Neural progenitor cell (in vitro differentiated cells): ENCODE measurements at regions not wholly inside any gene's neighbourhood (a gene's known extent, or its start where the extent isn't known, plus 50 kb on each side); places are given as distances from the start of the nearest gene placed in this dataset.

Source experiments
- DNase-seq: peaks from one replicate; pipeline ENCODE4 v3.0.0-alpha.2; 2016; ENCODE audit warnings: low spot score
- H2AFZ ChIP-seq: fragments of 200-600 bp; sonication (generic); replicated peaks from 2 replicates; pipeline ENCODE4 v1.6.1; 2016; ENCODE audit warnings: antibody characterized with exemption
- H3F3A ChIP-seq: fragments of 200-600 bp; sonication (generic); 2 replicates; pipeline ENCODE4 v1.6.1; 2016; ENCODE audit warnings: antibody characterized with exemption, low read depth
- H3K27ac ChIP-seq: fragments of 200-600 bp; sonication (generic); 2 replicates; pipeline ENCODE4 v1.5.1; 2016; ENCODE audit warnings: mild to moderate bottlenecking
- H3K27me3 ChIP-seq: fragments of 200-600 bp; sonication (generic); 2 replicates; pipeline ENCODE4 v1.6.1; 2016; ENCODE audit warnings: mild to moderate bottlenecking, moderate library complexity
- H3K36me3 ChIP-seq: fragments of 200-600 bp; sonication (generic); 2 replicates; pipeline ENCODE4 v1.5.1; 2016
- H3K4me1 ChIP-seq: fragments of 200-600 bp; sonication (generic); 2 replicates; pipeline ENCODE4 v1.6.1; 2016; ENCODE audit warnings: mixed run types
- H3K4me2 ChIP-seq: fragments of 200-600 bp; sonication (generic); 2 replicates; pipeline ENCODE4 v1.6.1; 2016
- H3K4me3 ChIP-seq: fragments of 200-600 bp; sonication (generic); 2 replicates; pipeline ENCODE4 v1.5.1; 2016
- H3K79me2 ChIP-seq: fragments of 200-600 bp; sonication (generic); 2 replicates; pipeline ENCODE4 v1.6.1; 2016; ENCODE audit warnings: low read depth
- H3K9ac ChIP-seq: fragments of 200-600 bp; sonication (generic); 2 replicates; pipeline ENCODE4 v1.6.1; 2016
- H3K9me3 ChIP-seq: fragments of 200-600 bp; sonication (generic); 2 replicates; pipeline ENCODE4 v1.5.1; 2016; ENCODE audit warnings: low read depth
- H4K20me1 ChIP-seq: fragments of 200-600 bp; sonication (generic); 2 replicates; pipeline ENCODE4 v1.6.1; 2016; ENCODE audit warnings: low read depth
- H3K27ac Mint-ChIP-seq: 3 replicates; pipeline ENCODE4 v1.8.0; 2021; ENCODE audit warnings: mixed read lengths
- H3K27me3 Mint-ChIP-seq: 2 replicates; pipeline ENCODE4 v1.8.0; 2022; ENCODE audit warnings: low read depth, mild to moderate bottlenecking, inconsistent platforms, moderate library complexity, mixed read lengths; ENCODE audit not compliant: insufficient read depth
- H3K36me3 Mint-ChIP-seq: 3 replicates; pipeline ENCODE4 v1.8.0; 2021; ENCODE audit warnings: mixed read lengths
- H3K4me1 Mint-ChIP-seq: 3 replicates; pipeline ENCODE4 v1.8.0; 2021; ENCODE audit warnings: mixed read lengths
- H3K4me3 Mint-ChIP-seq: 3 replicates; pipeline ENCODE4 v1.8.0; 2021; ENCODE audit warnings: mild to moderate bottlenecking, moderate library complexity, mixed read lengths
- H3K9me3 Mint-ChIP-seq: 3 replicates; pipeline ENCODE4 v1.8.0; 2020; ENCODE audit warnings: mixed read lengths
- CTCF ChIP-seq: fragments of 200-600 bp; sonication (generic); IDR thresholded peaks from 2 replicates; pipeline ENCODE4 v1.5.1; 2017; ENCODE audit warnings: antibody characterized with exemption, mild to moderate bottlenecking
- EZH2 ChIP-seq: fragments of 200-600 bp; sonication (generic); IDR thresholded peaks from 2 replicates; pipeline ENCODE4 v1.6.1; 2017; ENCODE audit warnings: antibody characterized with exemption, mild to moderate bottlenecking, moderate library complexity
- EZH2phosphoT487 ChIP-seq: fragments of 200-600 bp; sonication (generic); IDR thresholded peaks from 2 replicates; pipeline ENCODE4 v1.6.1; 2017; ENCODE audit warnings: antibody characterized with exemption

- Mint-ChIP-seq H3K4me1 (peaks cover 15% of the 10 kb centered on the region), H3K27ac (no peak overlapping the region), H3K36me3 (no peaks in the 10 kb centered on the region), H3K4me3 (no peak overlapping the region), H3K9me3 (no peaks in the 10 kb centered on the region), H3K27me3 (peaks cover 3% of the 10 kb centered on the region)
- Histone ChIP-seq H3K79me2 (no peaks in the 10 kb centered on the region), H3K4me2 (no peak overlapping the region), H2AFZ (peak overlapping the region; percentile 6), H3K4me3 (no peak overlapping the region), H3K36me3 (no peaks in the 10 kb centered on the region), H3K9me3 (no peaks in the 10 kb centered on the region), H3K4me1 (no peaks in the 10 kb centered on the region), H3F3A (no peaks in the 10 kb centered on the region), H3K27ac (no peak overlapping the region), H4K20me1 (no peaks in the 10 kb centered on the region), H3K9ac (no peak overlapping the region), H3K27me3 (no peaks in the 10 kb centered on the region)
- DNase-seq = no peak
- no peak for TF ChIP-seq CTCF
- no peak for TF ChIP-seq EZH2phosphoT487
- TF ChIP-seq EZH2 = no peak
Measured at GRCh38 chr13:48908381-48909055, 67.2 kb upstream of the FNDC3A start.

DNA sequence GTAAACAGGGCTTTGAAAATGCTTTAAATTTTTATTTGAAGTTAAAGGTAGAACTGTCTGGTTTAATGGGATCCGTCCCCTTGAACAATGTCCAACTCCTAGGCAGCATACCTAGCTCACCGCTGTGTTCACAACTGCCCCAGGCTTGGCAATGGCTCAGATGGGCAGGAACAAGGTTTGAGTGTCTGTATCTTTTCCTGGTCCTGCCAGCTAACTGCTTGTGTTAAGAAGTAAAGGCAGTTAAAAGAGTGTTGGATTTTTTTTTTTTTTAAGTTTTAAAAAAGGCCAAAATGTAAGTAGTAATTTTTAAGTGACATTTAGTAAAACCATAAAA is 66.7 kb upstream of the FNDC3A start:
- Mint-ChIP-seq H3K4me1 (peaks cover 15% of the 10 kb centered on the region), H3K27me3 (peaks cover 3% of the 10 kb centered on the region), H3K36me3 (no peaks in the 10 kb centered on the region), H3K4me3 (no peak overlapping the region), H3K27ac (no peak overlapping the region), H3K9me3 (no peaks in the 10 kb centered on the region)
- Histone ChIP-seq H3K4me1 (no peaks in the 10 kb centered on the region), H4K20me1 (no peaks in the 10 kb centered on the region), H3K79me2 (no peaks in the 10 kb centered on the region), H3K4me3 (no peak overlapping the region), H3K27me3 (no peaks in the 10 kb centered on the region), H3K36me3 (no peaks in the 10 kb centered on the region), H3K9me3 (no peaks in the 10 kb centered on the region), H3K4me2 (no peak overlapping the region), H3F3A (no peaks in the 10 kb centered on the region), H3K27ac (no peak overlapping the region), H2AFZ (peak overlapping the region; percentile 6), H3K9ac (no peak overlapping the region)
- no peak for DNase-seq
- TF ChIP-seq CTCF (no peak), EZH2 (no peak), EZH2phosphoT487 (no peak)

- H2AFZ ChIP-seq = peak overlapping the region; percentile 5
- no peaks in the 10 kb centered on the region for H3K36me3 ChIP-seq
- H3K4me2 ChIP-seq = no peak overlapping the region
Measured at GRCh38 chr13:48910686-48911085, 65.0 kb upstream of the FNDC3A start.

More at GRCh38 chr13:48910686-48911085, 65.0 kb upstream of the FNDC3A start:
- TF ChIP-seq EZH2 = no peak
- no peak for TF ChIP-seq CTCF
- no peak for TF ChIP-seq EZH2phosphoT487
- peaks cover 15% of the 10 kb centered on the region for H3K4me1 Mint-ChIP-seq
- Histone ChIP-seq H4K20me1 (no peaks in the 10 kb centered on the region), H3K9ac (no peak overlapping the region), H3K9me3 (no peaks in the 10 kb centered on the region), H3K79me2 (no peaks in the 10 kb centered on the region), H3K4me1 (no peaks in the 10 kb centered on the region), H3K27me3 (no peaks in the 10 kb centered on the region), H3F3A (no peaks in the 10 kb centered on the region), H3K27ac (no peak overlapping the region), H3K4me3 (no peak overlapping the region)
- H3K27ac Mint-ChIP-seq = no peak overlapping the region
- no peak overlapping the region for H3K4me3 Mint-ChIP-seq
- no peaks in the 10 kb centered on the region for H3K36me3 Mint-ChIP-seq
- no peak for DNase-seq
- peaks cover 3% of the 10 kb centered on the region for H3K9me3 Mint-ChIP-seq
- no peaks in the 10 kb centered on the region for H3K27me3 Mint-ChIP-seq
